ENCODE measurements at regions not wholly inside any gene's neighbourhood (a gene's known extent, or its start where the extent isn't known, plus 50 kb on each side); places are given as distances from the start of the nearest gene placed in this dataset.

GRCh38 chr2:226364217-226364616 lies 435.4 kb downstream of the IRS1 start:
- TF ChIP-seq, protein P1, sequence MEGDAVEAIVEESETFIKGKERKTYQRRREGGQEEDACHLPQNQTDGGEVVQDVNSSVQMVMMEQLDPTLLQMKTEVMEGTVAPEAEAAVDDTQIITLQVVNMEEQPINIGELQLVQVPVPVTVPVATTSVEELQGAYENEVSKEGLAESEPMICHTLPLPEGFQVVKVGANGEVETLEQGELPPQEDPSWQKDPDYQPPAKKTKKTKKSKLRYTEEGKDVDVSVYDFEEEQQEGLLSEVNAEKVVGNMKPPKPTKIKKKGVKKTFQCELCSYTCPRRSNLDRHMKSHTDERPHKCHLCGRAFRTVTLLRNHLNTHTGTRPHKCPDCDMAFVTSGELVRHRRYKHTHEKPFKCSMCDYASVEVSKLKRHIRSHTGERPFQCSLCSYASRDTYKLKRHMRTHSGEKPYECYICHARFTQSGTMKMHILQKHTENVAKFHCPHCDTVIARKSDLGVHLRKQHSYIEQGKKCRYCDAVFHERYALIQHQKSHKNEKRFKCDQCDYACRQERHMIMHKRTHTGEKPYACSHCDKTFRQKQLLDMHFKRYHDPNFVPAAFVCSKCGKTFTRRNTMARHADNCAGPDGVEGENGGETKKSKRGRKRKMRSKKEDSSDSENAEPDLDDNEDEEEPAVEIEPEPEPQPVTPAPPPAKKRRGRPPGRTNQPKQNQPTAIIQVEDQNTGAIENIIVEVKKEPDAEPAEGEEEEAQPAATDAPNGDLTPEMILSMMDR (IDR thresholded peaks at IDR 0.05; ENCODE audit: insufficient read depth, low read depth, low read length, missing control alignments): no peak
- DNase-seq (ENCODE audit: low read depth): no peak
- no peak overlapping the region for H3K4me3 ChIP-seq (ENCODE audit: low read depth, low read length)

DNA sequence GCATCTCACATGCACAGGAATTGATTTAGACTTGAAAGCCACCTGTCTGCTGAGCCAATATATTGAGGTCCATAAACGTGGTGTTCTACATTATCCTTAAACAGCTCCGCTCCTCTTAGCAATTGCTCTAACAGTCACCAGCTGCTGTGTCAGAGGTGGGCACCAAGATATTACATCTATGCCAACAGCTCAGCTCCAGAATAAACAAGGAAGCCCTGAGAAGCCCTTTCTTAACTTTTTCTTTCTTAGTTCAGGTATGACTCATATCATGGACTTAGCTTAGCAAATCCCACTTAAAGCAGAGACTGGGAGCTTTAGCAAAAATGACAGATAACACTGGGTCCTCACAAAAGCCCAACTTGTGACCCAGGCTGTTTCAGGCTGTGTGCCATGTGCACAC lies 436.6 kb downstream of the IRS1 start:
- TF ChIP-seq, protein P1 (IDR thresholded peaks at IDR 0.05; ENCODE audit: insufficient read depth, low read depth, low read length, missing control alignments): no peak
- no peak for DNase-seq (ENCODE audit: low read depth)
- H3K4me3 ChIP-seq (ENCODE audit: low read depth, low read length): no peak overlapping the region

- TF ChIP-seq, protein P1 (IDR thresholded peaks at IDR 0.05; ENCODE audit: insufficient read depth, low read depth, low read length, missing control alignments): no peak
- H3K4me3 ChIP-seq (ENCODE audit: low read depth, low read length): no peak overlapping the region
- DNase-seq (ENCODE audit: low read depth): no peak
Measured at GRCh38 chr2:226360658-226361057, 439.0 kb downstream of the IRS1 start.

DNA sequence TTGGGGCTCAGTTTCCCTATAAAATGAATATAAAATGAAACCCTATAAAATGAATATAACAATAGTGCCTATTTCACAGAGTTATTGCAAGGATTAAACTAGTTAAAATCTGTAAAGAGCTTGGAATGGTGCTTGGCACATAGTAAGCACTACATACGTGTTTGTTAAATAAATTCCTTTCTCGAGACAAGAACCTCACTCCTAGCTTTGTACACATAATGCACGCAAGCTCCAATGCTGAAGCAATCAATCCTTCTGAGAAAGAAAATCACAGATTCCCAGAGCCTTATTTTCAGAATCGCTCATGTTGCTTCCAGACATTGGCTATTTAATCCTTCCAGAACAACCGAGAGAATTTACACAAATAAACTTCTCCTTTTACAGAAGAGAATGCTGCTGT lies 440.9 kb downstream of the IRS1 start:
- no peak for DNase-seq (ENCODE audit: low read depth)
- H3K4me3 ChIP-seq (ENCODE audit: low read depth, low read length): no peak overlapping the region
- TF ChIP-seq, protein P1 (IDR thresholded peaks at IDR 0.05; ENCODE audit: insufficient read depth, low read depth, low read length, missing control alignments): no peak

- no peak for DNase-seq (ENCODE audit: low read depth)
- TF ChIP-seq, protein P1 (IDR thresholded peaks at IDR 0.05; ENCODE audit: insufficient read depth, low read depth, low read length, missing control alignments): no peak
- H3K4me3 ChIP-seq (ENCODE audit: low read depth, low read length): no peak overlapping the region
Measured at GRCh38 chr2:226357816-226358215, 441.8 kb downstream of the IRS1 start.

DNA sequence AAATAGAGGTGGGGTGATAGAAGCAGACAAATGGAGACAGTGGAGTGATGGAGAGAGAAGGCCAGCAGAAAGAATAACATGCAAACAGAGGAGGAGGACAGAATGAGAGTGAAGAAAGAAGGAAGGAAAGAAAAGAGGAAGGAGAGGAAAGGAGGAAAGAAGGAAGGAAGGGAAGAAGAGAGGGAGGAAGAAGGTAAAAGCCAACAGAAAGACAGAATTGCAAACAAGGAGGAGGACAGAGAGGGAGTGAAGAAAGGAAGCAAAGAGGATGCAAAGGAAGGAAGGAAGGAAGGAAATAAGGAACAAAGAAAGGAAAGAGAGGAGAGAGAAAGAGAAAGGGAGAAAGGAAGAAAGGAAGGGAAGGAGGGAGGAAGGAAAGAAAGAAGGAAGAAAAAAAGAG lies 444.0 kb downstream of the IRS1 start:
- TF ChIP-seq, protein P1 (IDR thresholded peaks at IDR 0.05; ENCODE audit: insufficient read depth, low read depth, low read length, missing control alignments): no peak
- H3K4me3 ChIP-seq (ENCODE audit: low read depth, low read length): no peak overlapping the region
- DNase-seq (ENCODE audit: low read depth): no peak

DNA sequence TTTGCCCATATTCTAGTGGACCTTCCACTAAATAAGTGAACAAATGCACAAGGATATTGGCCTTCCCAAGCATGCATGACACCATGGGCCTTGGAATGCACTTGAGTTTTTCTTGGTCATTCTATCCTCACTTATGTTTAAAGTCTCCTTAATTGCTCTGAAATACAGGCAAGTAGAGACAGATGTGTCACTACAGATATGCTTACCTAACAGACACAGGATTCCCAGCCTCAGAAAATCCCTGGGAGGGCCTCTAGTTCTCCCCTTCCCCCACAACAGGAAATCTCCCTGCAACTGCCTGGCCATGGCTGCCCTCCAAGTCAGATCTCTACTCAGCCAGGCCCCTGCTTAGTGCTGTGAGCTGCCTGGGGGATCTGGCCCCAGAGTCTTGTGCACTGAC lies 445.2 kb downstream of the IRS1 start:
- DNase-seq (ENCODE audit: low read depth): no peak
- TF ChIP-seq, protein P1 (IDR thresholded peaks at IDR 0.05; ENCODE audit: insufficient read depth, low read depth, low read length, missing control alignments): no peak
- no peak overlapping the region for H3K4me3 ChIP-seq (ENCODE audit: low read depth, low read length)
